ENCODE measurements at regions not wholly inside any gene's neighbourhood (a gene's known extent, or its start where the extent isn't known, plus 50 kb on each side); places are given as distances from the start of the nearest gene placed in this dataset.

DNA sequence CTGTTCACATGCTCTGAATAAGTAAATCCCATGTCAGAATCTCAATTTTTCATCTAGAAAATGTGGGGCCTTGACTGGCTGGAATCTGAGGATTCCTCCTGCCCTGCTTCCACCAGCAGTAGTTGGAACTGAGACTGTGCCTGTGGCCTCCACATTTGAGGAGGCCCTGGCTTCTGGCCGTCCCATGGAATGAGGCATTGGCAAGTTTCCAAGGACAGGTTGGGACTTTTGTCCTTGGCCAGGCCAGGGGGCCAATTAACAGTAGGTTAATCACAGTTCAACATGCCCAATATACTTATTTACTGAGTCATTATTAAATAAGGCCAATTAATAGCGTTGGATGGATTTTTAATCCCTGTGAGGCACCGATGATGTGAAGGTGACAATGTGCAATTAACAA is 50.2 kb upstream of the GABRE start (continued):
- TF ChIP-seq CHD7 (IDR thresholded peaks at IDR 0.05; ENCODE audit: insufficient replicate concordance, low read length) = no peak
- no peak for TF ChIP-seq CREB1 (IDR thresholded peaks at IDR 0.05)
- TF ChIP-seq, protein P1, sequence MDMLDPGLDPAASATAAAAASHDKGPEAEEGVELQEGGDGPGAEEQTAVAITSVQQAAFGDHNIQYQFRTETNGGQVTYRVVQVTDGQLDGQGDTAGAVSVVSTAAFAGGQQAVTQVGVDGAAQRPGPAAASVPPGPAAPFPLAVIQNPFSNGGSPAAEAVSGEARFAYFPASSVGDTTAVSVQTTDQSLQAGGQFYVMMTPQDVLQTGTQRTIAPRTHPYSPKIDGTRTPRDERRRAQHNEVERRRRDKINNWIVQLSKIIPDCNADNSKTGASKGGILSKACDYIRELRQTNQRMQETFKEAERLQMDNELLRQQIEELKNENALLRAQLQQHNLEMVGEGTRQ (IDR thresholded peaks at IDR 0.05; ENCODE audit: low read length) = no peak
- no peak for TF ChIP-seq POU5F1 (IDR thresholded peaks at IDR 0.05; ENCODE audit: low read depth, low read length)
